ENCODE measurements at regions not wholly inside any gene's neighbourhood (a gene's known extent, or its start where the extent isn't known, plus 50 kb on each side); places are given as distances from the start of the nearest gene placed in this dataset.

DNA sequence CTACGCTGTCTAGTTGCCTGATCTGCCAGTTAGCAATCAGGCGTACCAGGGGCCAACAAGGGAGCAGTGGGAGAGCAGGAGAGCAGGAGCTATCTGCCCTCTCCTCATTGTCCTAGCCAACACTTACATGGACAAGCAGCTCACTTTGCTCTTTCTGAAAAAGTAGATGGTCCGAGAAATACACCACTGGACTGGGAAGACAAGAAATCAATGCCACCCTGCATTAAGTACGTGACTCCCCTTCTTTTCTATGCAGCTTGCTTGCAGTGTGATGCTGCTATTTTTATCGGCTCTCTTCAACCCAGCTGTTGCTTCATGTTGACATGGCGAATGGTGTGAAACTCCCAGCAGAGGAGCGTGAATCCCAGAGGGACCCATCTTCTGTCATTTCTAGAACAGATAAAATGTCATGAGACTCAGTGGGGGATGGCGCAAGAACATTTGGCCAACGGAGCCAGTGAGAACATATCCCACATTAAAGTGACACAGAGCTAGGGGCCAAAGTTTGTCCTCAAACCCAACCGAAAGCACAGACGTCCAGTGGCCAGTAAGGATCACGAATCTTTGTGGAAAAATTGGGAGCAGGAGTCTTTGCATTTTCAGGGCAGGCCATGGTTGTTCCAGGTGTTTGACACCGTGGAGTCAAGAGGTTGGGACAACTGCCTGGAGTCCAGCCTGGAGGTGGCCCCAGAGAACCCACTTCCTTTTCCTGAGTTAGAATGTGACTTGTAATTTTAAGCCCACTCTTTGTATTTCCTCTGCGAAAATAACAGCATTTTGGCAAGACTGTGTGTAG, 53.7 kb upstream of the MEF2A start:
- DNase-seq = no peak

DNA sequence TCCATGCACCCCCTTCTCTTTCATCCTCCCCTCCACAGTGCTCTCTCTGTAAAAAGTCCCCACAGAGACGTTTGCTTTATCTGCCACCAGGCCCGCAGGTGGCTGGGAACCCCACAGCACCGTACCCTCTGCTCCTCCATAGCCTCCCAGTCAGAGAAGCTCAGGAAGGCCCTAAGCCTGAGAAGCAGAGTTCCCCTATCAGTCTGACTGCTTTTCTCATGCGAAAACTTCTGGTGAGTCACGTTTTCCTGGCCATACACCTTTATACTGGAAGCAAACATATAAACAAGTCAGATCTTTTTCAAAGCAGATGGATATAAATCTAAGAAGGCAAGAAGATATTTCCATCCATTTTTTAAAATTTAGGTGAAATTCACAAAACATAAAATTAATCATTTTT, 51.5 kb upstream of the MEF2A start:
- DNase-seq = no peak
